Adrenal gland (tissue), 5 donors: ENCODE measurements at regions not wholly inside any gene's neighbourhood (a gene's known extent, or its start where the extent isn't known, plus 50 kb on each side); places are given as distances from the start of the nearest gene placed in this dataset.

Source experiments
- CTCF ChIP-seq, 6 experiments: fragments of 450-650 bp in 4 of 6; fragments of 200-600 bp in 2 of 6; sonication (generic) in 1 of 6; IDR thresholded peaks; 1 replicate in 5 of 6; 2 replicates in 1 of 6; pipeline versions ENCODE4 v1.5.1 to v1.8.0; 2016 to 2021; ENCODE audit warnings: antibody characterized with exemption in 6 of 6, mild to moderate bottlenecking in 2 of 6, moderate library complexity in 1 of 6
- POLR2A ChIP-seq, 2 donors: fragments of 450-650 bp; IDR thresholded peaks; one replicate each; pipeline ENCODE4 v1.6.1; 2017; ENCODE audit warnings: antibody characterized with exemption in 2 of 2, mild to moderate bottlenecking in 2 of 2, moderate library complexity in 1 of 2
- donor health status: DM: no; HTN: no; CAD: no.

GRCh38 chr10:53699684-53700083 lies 927.1 kb upstream of the MBL2 start:
- TF ChIP-seq CTCF (IDR thresholded peaks at IDR 0.05) (no peak), POLR2A (IDR thresholded peaks at IDR 0.05) (no peak)
